ENCODE measurements at regions not wholly inside any gene's neighbourhood (a gene's known extent, or its start where the extent isn't known, plus 50 kb on each side); places are given as distances from the start of the nearest gene placed in this dataset.

- TF ChIP-seq CTCF (IDR thresholded peaks at IDR 0.05) (no peak), EP300 (IDR thresholded peaks at IDR 0.05) (no peak), POLR2A (IDR thresholded peaks at IDR 0.05; ENCODE audit: low read depth) (no peak)
Measured at GRCh38 chr5:124922255-124922975, 176.0 kb upstream of the ZNF608 start.

Data from esophagus muscularis mucosa (tissue), 4 donors.